H1 (cell line): ENCODE measurements at regions not wholly inside any gene's neighbourhood (a gene's known extent, or its start where the extent isn't known, plus 50 kb on each side); places are given as distances from the start of the nearest gene placed in this dataset.

Source experiments
- RBBP5 ChIP-seq: IDR thresholded peaks from 2 replicates; pipeline ENCODE4 v1.7.1; 2012; ENCODE audit warnings: low read depth, mild to moderate bottlenecking, inconsistent platforms, low read length, moderate library complexity, borderline replicate concordance
- SP1 ChIP-seq: IDR thresholded peaks from 2 replicates; pipeline ENCODE4 v1.6.1; 2011; ENCODE audit warnings: low read depth, low read length
- TF ChIP-seq, protein P1 (sequence below): fragments of 300-600 bp; sonication (generic); IDR thresholded peaks from 2 replicates; pipeline ENCODE4 v1.7.1; 2012; ENCODE audit warnings: low read length, moderate library complexity, mild to moderate bottlenecking, inconsistent platforms; ENCODE audit not compliant: insufficient replicate concordance

DNA sequence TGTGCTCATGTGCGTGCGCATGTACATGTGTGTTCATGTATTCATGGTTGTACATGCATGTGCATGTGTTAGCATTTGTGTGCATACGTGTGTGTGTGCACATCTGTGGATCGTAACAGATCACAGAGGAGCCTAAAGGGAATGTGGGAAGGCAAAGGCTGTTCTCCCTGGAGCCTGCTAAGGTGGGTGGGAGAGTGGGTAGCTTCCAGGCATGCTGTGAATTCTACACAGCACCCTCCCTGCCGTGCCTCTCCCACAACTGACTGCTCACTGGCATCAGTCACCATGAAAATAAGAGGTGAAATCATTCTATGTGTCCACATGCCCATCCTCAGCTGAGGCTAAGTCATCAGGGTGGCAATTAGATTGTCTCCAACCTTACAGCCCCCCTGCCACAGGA, 600.9 kb downstream of the MID1IP1 start (continued):
- TF ChIP-seq, protein P1, sequence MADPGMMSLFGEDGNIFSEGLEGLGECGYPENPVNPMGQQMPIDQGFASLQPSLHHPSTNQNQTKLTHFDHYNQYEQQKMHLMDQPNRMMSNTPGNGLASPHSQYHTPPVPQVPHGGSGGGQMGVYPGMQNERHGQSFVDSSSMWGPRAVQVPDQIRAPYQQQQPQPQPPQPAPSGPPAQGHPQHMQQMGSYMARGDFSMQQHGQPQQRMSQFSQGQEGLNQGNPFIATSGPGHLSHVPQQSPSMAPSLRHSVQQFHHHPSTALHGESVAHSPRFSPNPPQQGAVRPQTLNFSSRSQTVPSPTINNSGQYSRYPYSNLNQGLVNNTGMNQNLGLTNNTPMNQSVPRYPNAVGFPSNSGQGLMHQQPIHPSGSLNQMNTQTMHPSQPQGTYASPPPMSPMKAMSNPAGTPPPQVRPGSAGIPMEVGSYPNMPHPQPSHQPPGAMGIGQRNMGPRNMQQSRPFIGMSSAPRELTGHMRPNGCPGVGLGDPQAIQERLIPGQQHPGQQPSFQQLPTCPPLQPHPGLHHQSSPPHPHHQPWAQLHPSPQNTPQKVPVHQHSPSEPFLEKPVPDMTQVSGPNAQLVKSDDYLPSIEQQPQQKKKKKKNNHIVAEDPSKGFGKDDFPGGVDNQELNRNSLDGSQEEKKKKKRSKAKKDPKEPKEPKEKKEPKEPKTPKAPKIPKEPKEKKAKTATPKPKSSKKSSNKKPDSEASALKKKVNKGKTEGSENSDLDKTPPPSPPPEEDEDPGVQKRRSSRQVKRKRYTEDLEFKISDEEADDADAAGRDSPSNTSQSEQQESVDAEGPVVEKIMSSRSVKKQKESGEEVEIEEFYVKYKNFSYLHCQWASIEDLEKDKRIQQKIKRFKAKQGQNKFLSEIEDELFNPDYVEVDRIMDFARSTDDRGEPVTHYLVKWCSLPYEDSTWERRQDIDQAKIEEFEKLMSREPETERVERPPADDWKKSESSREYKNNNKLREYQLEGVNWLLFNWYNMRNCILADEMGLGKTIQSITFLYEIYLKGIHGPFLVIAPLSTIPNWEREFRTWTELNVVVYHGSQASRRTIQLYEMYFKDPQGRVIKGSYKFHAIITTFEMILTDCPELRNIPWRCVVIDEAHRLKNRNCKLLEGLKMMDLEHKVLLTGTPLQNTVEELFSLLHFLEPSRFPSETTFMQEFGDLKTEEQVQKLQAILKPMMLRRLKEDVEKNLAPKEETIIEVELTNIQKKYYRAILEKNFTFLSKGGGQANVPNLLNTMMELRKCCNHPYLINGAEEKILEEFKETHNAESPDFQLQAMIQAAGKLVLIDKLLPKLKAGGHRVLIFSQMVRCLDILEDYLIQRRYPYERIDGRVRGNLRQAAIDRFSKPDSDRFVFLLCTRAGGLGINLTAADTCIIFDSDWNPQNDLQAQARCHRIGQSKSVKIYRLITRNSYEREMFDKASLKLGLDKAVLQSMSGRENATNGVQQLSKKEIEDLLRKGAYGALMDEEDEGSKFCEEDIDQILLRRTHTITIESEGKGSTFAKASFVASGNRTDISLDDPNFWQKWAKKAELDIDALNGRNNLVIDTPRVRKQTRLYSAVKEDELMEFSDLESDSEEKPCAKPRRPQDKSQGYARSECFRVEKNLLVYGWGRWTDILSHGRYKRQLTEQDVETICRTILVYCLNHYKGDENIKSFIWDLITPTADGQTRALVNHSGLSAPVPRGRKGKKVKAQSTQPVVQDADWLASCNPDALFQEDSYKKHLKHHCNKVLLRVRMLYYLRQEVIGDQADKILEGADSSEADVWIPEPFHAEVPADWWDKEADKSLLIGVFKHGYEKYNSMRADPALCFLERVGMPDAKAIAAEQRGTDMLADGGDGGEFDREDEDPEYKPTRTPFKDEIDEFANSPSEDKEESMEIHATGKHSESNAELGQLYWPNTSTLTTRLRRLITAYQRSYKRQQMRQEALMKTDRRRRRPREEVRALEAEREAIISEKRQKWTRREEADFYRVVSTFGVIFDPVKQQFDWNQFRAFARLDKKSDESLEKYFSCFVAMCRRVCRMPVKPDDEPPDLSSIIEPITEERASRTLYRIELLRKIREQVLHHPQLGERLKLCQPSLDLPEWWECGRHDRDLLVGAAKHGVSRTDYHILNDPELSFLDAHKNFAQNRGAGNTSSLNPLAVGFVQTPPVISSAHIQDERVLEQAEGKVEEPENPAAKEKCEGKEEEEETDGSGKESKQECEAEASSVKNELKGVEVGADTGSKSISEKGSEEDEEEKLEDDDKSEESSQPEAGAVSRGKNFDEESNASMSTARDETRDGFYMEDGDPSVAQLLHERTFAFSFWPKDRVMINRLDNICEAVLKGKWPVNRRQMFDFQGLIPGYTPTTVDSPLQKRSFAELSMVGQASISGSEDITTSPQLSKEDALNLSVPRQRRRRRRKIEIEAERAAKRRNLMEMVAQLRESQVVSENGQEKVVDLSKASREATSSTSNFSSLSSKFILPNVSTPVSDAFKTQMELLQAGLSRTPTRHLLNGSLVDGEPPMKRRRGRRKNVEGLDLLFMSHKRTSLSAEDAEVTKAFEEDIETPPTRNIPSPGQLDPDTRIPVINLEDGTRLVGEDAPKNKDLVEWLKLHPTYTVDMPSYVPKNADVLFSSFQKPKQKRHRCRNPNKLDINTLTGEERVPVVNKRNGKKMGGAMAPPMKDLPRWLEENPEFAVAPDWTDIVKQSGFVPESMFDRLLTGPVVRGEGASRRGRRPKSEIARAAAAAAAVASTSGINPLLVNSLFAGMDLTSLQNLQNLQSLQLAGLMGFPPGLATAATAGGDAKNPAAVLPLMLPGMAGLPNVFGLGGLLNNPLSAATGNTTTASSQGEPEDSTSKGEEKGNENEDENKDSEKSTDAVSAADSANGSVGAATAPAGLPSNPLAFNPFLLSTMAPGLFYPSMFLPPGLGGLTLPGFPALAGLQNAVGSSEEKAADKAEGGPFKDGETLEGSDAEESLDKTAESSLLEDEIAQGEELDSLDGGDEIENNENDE: no peak
- no peak for TF ChIP-seq SP1
- no peak for TF ChIP-seq RBBP5
- TF ChIP-seq, all 59 proteins: peak for 0
